Activated CD4-positive, alpha-beta T cell treated with anti-CD3 and anti-CD28 coated beads, Interleukin-2, amount 10 ng/mL, durations not matched to agents 7 days and 5 days (primary cell): ENCODE measurements at regions not wholly inside any gene's neighbourhood (a gene's known extent, or its start where the extent isn't known, plus 50 kb on each side); places are given as distances from the start of the nearest gene placed in this dataset.

Source experiments
- CTCF ChIA-PET: fragments of 350-600 bp; sonication (Branson Sonifier 250); formaldehyde crosslinking; loops from one replicate; lab custom pipeline; 2021; ENCODE audit warnings: antibody characterized with exemption; lab: Charles Lee
- POLR2A ChIA-PET: fragments of 350-600 bp; sonication (Branson Sonifier 250); formaldehyde crosslinking; loops from one replicate; lab custom pipeline; 2021; ENCODE audit warnings: antibody characterized with exemption; lab: Charles Lee
- DNase-seq: peaks from one replicate; pipeline ENCODE4 v3.0.0-alpha.2; 2020
- H3K27ac Mint-ChIP-seq: one replicate; pipeline ENCODE4 v1.8.0; 2021; ENCODE audit warnings: mild to moderate bottlenecking, moderate library complexity, mixed read lengths
- H3K27me3 Mint-ChIP-seq: one replicate; pipeline ENCODE4 v1.8.0; 2021; ENCODE audit warnings: mixed read lengths
- H3K36me3 Mint-ChIP-seq: one replicate; pipeline ENCODE4 v1.8.0; 2021; ENCODE audit warnings: low read depth, mixed read lengths
- H3K4me1 Mint-ChIP-seq: one replicate; pipeline ENCODE4 v1.8.0; 2021; ENCODE audit warnings: mixed read lengths
- H3K4me3 Mint-ChIP-seq: one replicate; pipeline ENCODE4 v1.8.0; 2021; ENCODE audit warnings: mild to moderate bottlenecking, moderate library complexity, mixed read lengths
- H3K9me3 Mint-ChIP-seq: one replicate; pipeline ENCODE4 v1.8.0; 2021; ENCODE audit warnings: mixed read lengths

DNA sequence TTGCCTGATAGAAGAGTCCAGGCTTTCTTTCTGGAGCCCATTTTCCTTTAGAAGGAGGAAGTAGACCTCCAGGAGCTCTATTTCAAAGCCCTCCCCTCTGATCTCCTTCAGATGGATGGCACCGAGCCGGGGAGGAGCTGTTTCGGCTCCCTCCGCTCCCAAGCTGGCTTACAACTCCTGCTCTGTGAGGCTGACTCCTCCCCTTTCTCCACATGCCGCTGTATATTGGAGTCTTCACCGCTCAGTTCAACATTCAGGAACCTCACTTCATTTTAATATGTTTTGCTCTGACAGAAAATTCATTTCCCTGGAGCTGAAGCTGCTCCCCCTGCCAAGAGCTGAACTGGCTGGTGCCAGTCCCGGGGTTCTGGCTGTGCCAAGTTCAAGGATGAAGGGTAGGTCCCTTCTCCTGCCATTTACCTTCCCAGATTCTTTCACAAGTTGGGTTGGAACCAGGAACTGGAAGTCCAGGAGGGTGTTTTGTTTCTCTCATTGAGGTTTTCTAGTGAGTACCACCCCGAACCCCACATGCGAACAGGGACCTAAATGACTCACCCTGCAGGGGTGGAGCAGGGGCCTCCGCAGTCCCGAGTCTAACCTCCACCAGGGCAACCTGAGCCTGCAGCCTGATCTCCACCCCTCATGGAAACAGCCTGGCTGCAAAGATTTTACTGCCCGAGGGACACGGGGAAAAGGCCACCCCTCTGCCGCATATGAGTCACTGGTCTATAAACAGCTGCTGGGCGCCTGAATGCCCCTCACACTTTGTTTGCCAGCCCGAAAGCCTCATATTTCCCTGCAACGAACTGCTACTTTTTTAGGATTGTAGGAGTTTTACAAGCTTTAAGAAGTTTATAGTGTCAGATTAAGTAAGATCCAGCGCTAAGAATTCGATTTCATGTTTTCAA is 68.6 kb upstream of the FOXA2 start:
- Mint-ChIP-seq H3K27me3 (no peaks in the 10 kb centered on the region), H3K27ac (no peak overlapping the region), H3K4me1 (no peaks in the 10 kb centered on the region), H3K36me3 (no peaks in the 10 kb centered on the region), H3K9me3 (peaks cover 2% of the 10 kb centered on the region), H3K4me3 (no peak overlapping the region)
- CTCF ChIA-PET: no interaction called here
- DNase-seq: no peak
- POLR2A ChIA-PET: no interaction called here

DNA sequence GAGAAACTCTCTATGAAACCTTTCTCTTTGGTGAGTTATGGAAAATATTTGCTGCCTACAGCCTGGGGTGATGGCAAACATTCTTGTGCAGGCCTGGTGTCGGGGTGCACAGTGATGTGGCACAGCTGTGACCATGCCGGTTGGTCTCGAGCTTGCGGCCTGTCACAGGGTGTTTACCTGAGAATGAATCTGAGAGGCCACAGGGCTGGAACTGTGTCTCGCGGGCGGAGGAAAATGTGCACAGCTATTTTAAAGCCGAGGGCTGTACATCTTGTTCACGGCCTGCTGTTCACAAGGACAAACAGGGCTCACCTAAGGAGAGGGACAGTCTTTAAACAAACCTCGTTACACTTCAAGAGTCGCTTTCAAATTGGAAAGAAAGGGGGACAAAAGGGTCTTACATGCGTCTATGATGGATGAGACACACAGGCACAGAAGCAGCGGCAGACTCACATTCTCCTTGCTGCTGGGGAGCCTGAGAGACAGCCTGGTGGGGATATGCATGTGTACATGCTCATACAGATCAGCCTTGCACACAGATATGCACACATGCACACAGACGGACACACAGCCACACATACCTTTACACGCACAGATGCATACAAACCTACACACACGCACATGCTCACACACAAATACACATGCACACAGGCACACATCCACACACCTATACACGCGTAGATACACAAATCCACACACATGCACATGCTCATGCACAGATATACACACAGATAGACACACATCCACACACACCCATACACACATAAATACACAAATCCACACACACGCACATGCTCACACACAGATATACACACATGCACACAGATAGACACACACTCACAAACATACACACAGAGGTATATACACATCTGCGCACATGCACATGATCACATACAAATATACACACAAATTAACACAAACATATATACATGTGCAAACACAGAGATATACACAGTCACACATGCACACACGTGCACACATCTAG is 69.6 kb upstream of the FOXA2 start:
- no peaks in the 10 kb centered on the region for H3K4me1 Mint-ChIP-seq
- H3K36me3 Mint-ChIP-seq: no peaks in the 10 kb centered on the region
- H3K4me3 Mint-ChIP-seq: no peak overlapping the region
- no peak for DNase-seq
- ChIA-PET CTCF (no interaction called here), POLR2A (no interaction called here)
- no peaks in the 10 kb centered on the region for H3K27me3 Mint-ChIP-seq
- H3K27ac Mint-ChIP-seq: no peak overlapping the region
- H3K9me3 Mint-ChIP-seq: peaks cover 2% of the 10 kb centered on the region

- no peak for DNase-seq
- Mint-ChIP-seq H3K36me3 (no peaks in the 10 kb centered on the region), H3K4me3 (no peak overlapping the region), H3K9me3 (peaks cover 3% of the 10 kb centered on the region), H3K4me1 (no peaks in the 10 kb centered on the region), H3K27ac (no peak overlapping the region), H3K27me3 (no peaks in the 10 kb centered on the region)
- CTCF ChIA-PET: no interaction called here
- POLR2A ChIA-PET: no interaction called here
Observed at GRCh38 chr20:22663528-22664025, 79.2 kb upstream of the FOXA2 start.

GRCh38 chr20:22667198-22667597 is 82.8 kb upstream of the FOXA2 start:
- ChIA-PET CTCF (no interaction called here), POLR2A (no interaction called here)
- DNase-seq: no peak
- Mint-ChIP-seq H3K4me1 (no peaks in the 10 kb centered on the region), H3K27ac (no peak overlapping the region), H3K36me3 (no peaks in the 10 kb centered on the region), H3K27me3 (no peaks in the 10 kb centered on the region), H3K4me3 (no peak overlapping the region), H3K9me3 (peaks cover 5% of the 10 kb centered on the region)

GRCh38 chr20:22672191-22672590 is 87.8 kb upstream of the FOXA2 start:
- POLR2A ChIA-PET: no interaction called here
- Mint-ChIP-seq H3K27me3 (no peaks in the 10 kb centered on the region), H3K4me3 (no peak overlapping the region), H3K27ac (no peak overlapping the region), H3K36me3 (no peaks in the 10 kb centered on the region), H3K9me3 (peaks cover 5% of the 10 kb centered on the region), H3K4me1 (no peaks in the 10 kb centered on the region)
- CTCF ChIA-PET: interaction anchor here (0.7 kb wide), 1 partner anchor 218 kb away, joined by 3 read pairs; no protein-coding TSS in a partner anchor
- no peak for DNase-seq

- Mint-ChIP-seq H3K4me3 (no peak overlapping the region), H3K27ac (no peak overlapping the region), H3K4me1 (no peaks in the 10 kb centered on the region), H3K27me3 (no peaks in the 10 kb centered on the region), H3K9me3 (peaks cover 2% of the 10 kb centered on the region), H3K36me3 (no peaks in the 10 kb centered on the region)
- ChIA-PET POLR2A (no interaction called here), CTCF (no interaction called here)
- DNase-seq: no peak
Observed at GRCh38 chr20:22673467-22673866, 89.1 kb upstream of the FOXA2 start.

DNA sequence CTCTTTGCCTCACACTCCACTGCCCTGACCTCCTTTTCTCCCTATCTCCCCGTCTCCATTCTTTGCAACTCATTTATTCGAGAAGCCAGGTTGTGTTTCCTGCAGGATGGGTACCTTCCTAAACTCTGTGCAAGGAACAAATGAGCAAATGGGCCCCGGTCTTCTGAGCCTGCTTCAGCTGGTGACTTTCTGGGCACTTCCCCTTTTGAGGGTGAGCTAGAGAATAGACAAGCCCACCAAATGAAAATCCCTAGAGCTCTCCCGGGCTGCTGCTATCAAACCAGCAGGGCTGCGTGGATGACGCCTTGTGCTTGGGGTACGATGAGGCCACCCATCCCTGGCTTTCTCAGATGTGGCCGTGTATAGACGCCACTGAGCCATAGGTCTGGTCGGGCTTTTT is 91.0 kb upstream of the FOXA2 start:
- H3K27me3 Mint-ChIP-seq: no peaks in the 10 kb centered on the region
- POLR2A ChIA-PET: no interaction called here
- H3K9me3 Mint-ChIP-seq: peaks cover 2% of the 10 kb centered on the region
- no peak overlapping the region for H3K4me3 Mint-ChIP-seq
- CTCF ChIA-PET: no interaction called here
- H3K4me1 Mint-ChIP-seq: no peaks in the 10 kb centered on the region
- H3K27ac Mint-ChIP-seq: no peak overlapping the region
- no peaks in the 10 kb centered on the region for H3K36me3 Mint-ChIP-seq
- no peak for DNase-seq

DNA sequence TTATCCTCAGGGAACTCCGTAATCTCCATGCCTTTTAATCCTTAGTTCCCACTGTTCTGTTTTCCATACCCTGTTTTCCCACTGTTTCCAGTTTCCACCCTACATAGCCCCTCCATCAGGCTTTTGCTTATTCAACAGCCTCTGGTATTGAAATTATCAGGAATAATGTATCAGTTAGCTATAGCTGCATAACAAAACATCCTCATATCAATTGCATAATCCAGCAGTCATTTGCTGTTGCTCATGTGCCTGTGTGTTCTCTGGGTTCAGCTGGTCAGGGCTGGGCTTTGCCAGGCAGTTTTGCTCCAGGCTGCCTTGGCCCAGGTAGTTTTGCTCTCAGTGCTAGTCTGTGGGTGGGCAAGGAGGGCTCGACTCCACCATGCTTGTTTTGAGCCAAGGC is 94.3 kb upstream of the FOXA2 start:
- H3K27ac Mint-ChIP-seq: no peak overlapping the region

DNA sequence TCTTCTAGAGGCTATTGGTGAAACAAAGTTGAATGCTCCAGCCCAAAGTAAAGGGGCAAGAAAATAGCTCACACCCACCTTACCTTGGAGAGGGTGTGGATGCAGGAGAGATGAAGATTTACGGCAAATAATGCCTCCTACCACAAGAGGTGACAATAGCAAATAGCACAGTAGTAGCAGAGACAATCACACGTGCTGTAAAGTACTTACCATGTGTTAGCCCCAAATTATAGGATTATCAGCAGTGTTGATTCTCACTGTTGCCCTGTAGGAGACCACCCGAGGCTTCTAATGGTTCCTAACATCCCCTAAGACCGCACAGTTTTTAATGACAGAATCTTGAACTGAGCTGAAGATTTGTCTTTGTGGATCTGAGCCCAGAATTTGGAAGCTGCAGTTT is 94.8 kb upstream of the FOXA2 start:
- no peaks in the 10 kb centered on the region for H3K36me3 Mint-ChIP-seq
- no peak for DNase-seq
- POLR2A ChIA-PET: no interaction called here
- no peak overlapping the region for H3K4me3 Mint-ChIP-seq
- no peaks in the 10 kb centered on the region for H3K9me3 Mint-ChIP-seq
- no peak overlapping the region for H3K27ac Mint-ChIP-seq
- no peaks in the 10 kb centered on the region for H3K4me1 Mint-ChIP-seq
- no peaks in the 10 kb centered on the region for H3K27me3 Mint-ChIP-seq
- CTCF ChIA-PET: interaction anchor here (1.0 kb wide), 1 partner anchor 10 kb away, joined by 3 read pairs; no protein-coding TSS in a partner anchor

More for the DNA sequence above, 94.3 kb upstream of the FOXA2 start:
- Mint-ChIP-seq H3K4me1 (no peaks in the 10 kb centered on the region), H3K36me3 (no peaks in the 10 kb centered on the region), H3K9me3 (no peaks in the 10 kb centered on the region), H3K4me3 (no peak overlapping the region), H3K27me3 (no peaks in the 10 kb centered on the region)
- POLR2A ChIA-PET: no interaction called here
- CTCF ChIA-PET: interaction anchor here (1.0 kb wide), 1 partner anchor 10 kb away, joined by 3 read pairs; no protein-coding TSS in a partner anchor
- no peak for DNase-seq

DNA sequence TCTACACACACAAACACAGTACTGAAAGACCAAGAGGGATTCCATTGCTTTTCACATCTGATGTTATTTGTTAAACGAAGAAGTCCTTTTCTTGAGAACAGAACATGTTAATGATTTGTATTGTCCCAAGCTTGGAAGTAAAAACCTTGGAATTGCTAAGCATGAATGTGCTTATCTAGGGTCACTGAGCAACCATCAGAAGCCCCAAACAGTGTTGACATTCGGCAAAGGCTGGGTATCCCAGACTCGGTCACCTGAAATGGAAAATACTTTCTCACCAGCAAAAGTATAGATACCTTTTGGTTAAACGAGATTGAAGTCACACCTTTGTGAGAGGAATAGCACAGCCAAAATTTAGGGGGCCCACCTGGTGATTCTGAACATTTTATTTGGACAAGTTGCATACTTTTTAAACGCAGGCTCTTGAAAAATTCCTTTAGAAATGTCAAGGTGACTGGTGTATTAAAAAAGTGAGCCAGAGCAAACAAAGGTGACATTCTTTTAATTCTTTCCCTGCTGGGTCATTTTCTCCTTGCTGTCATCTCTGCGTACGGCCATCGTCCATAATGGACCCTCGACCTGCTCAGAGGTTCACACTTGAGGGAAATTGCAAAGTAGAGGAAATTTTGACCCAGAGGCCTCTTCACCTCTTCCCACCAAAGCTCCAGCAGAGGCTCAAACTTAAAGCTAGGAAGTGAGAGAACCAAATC is 95.8 kb upstream of the FOXA2 start:
- no peak overlapping the region for H3K27ac Mint-ChIP-seq
- H3K4me3 Mint-ChIP-seq: no peak overlapping the region
- no peak for DNase-seq
- POLR2A ChIA-PET: no interaction called here
- CTCF ChIA-PET: interaction anchor here (0.9 to 1.0 kb wide), 2 partner anchors 11 to 16 kb away, joined by 3 read pairs; no protein-coding TSS in a partner anchor
- H3K9me3 Mint-ChIP-seq: no peaks in the 10 kb centered on the region
- no peaks in the 10 kb centered on the region for H3K27me3 Mint-ChIP-seq
- no peaks in the 10 kb centered on the region for H3K4me1 Mint-ChIP-seq
- no peaks in the 10 kb centered on the region for H3K36me3 Mint-ChIP-seq

DNA sequence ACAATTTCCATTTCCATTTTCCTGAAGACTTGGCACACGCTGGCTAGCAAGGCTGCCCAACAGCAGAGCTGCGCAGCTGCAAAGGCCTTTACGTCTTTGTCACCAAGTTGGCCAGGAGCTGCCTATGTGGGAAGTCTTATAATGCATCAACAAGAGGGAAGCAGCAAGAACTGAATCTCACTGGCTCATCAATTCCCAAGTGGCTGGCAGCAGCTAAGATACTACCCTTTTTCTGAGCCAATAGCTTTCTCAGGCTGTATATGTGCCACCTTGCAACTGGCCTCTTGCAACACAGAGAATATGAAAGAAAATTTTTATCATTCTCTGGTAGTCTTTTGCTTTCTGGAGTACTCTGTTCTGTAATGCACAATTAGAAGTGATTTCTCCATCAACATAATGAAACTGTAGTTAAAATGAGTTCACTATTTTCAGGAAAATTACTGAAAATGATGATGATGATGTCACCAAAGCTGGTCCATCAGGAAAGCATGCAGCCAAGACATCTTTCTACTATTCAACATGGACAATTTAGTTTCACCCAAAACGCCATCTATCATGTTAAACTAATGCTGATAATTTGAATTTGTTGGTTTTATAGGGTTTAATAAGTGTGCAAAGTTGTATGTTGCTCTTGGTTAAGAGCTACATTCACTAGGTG is 97.3 kb upstream of the FOXA2 start:
- Mint-ChIP-seq H3K27ac (no peak overlapping the region), H3K9me3 (no peaks in the 10 kb centered on the region), H3K27me3 (no peaks in the 10 kb centered on the region), H3K4me3 (no peak overlapping the region), H3K36me3 (no peaks in the 10 kb centered on the region), H3K4me1 (no peaks in the 10 kb centered on the region)
- no peak for DNase-seq
- ChIA-PET POLR2A (interaction anchor here (0.6 kb wide), 1 partner anchor 1068 kb away, joined by 3 read pairs; no protein-coding TSS in a partner anchor), CTCF (no interaction called here)

DNA sequence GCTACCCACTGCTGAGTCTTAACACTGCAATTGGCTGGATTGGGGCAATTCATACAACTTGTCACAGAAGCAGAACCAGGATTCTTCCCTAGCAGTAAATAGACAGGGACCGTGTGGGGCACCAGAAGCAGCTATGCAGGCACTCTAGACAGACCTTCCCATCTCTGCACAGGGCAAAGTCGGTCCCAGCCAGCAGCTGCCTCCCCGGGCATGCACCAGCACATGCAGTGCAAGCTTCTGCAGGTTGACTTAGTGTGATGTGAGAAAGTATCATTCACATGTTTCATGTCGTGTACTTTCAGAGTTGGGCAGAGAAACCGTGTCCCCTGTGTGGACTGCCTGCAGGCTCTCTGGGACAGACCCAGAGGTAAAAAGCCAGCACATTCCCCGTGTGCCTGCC is 98.0 kb upstream of the FOXA2 start:
- H3K4me3 Mint-ChIP-seq: no peak overlapping the region
- ChIA-PET POLR2A (interaction anchor here (0.6 kb wide), 1 partner anchor 1068 kb away, joined by 3 read pairs; no protein-coding TSS in a partner anchor), CTCF (no interaction called here)
- no peak for DNase-seq
- H3K27me3 Mint-ChIP-seq: no peaks in the 10 kb centered on the region
- H3K36me3 Mint-ChIP-seq: no peaks in the 10 kb centered on the region
- no peaks in the 10 kb centered on the region for H3K4me1 Mint-ChIP-seq
- H3K27ac Mint-ChIP-seq: no peak overlapping the region
- no peaks in the 10 kb centered on the region for H3K9me3 Mint-ChIP-seq
